ENCODE measurements at regions not wholly inside any gene's neighbourhood (a gene's known extent, or its start where the extent isn't known, plus 50 kb on each side); places are given as distances from the start of the nearest gene placed in this dataset.

GRCh38 chr18:75966431-75966830 is 528.6 kb downstream of the ZNF516 start:
- TF ChIP-seq CTCF (conservative IDR thresholded peaks at IDR 0.05; ENCODE audit: low read depth in 2 of 2) = no peak
- no peak for TF ChIP-seq CREB1 (CRISPR knock-in tag; IDR thresholded peaks at IDR 0.05; ENCODE audit: low read depth)
- no peak for TF ChIP-seq REST (IDR thresholded peaks at IDR 0.05; ENCODE audit: unreplicated experiment)
- TF ChIP-seq ZNF462 (CRISPR knock-in tag; IDR thresholded peaks at IDR 0.05) = no peak
- no peak for TF ChIP-seq EZH2 (IDR thresholded peaks at IDR 0.05; ENCODE audit: low read depth, unreplicated experiment)
- no peak for TF ChIP-seq POLR2AphosphoS5 (IDR thresholded peaks at IDR 0.05; ENCODE audit: low read depth)

All from GM23338 (cell line).